Keratinocyte (primary cell): ENCODE measurements at regions not wholly inside any gene's neighbourhood (a gene's known extent, or its start where the extent isn't known, plus 50 kb on each side); places are given as distances from the start of the nearest gene placed in this dataset.

Experiments
- DNase-seq: peaks from one replicate; pipeline ENCODE4 v3.0.0-alpha.2; 2011; ENCODE audit warnings: low read depth, missing footprints, low spot score
- FAIRE-seq: peaks from 2 replicates; lab custom pipeline; 2011; peaks lifted over from hg19 to GRCh38; lab: Jason Lieb, UNC
- H2AFZ ChIP-seq: 2 replicates; pipeline ENCODE4 v1.6.0; 2012; ENCODE audit warnings: low read length, control low read depth, inconsistent platforms; ENCODE audit not compliant: control insufficient read depth
- H3K27ac ChIP-seq: 2 replicates; pipeline ENCODE4 v1.5.1; 2011; ENCODE audit warnings: low read length; ENCODE audit not compliant: control insufficient read depth, insufficient read depth
- H3K27me3 ChIP-seq: 3 replicates; pipeline ENCODE4 v1.6.0; 2011; ENCODE audit warnings: low read length; ENCODE audit not compliant: control insufficient read depth, insufficient read depth; ENCODE audit errors: extremely low read depth
- H3K36me3 ChIP-seq, 2 experiments: 2 replicates in 1 of 2; 3 replicates in 1 of 2; pipeline ENCODE4 v1.5.1; 2011; ENCODE audit warnings: low read length in 2 of 2, mild to moderate bottlenecking in 1 of 2; ENCODE audit not compliant: control insufficient read depth in 2 of 2, insufficient read depth in 2 of 2; ENCODE audit errors: extremely low read depth in 1 of 2
- H3K4me1 ChIP-seq: 3 replicates; pipeline ENCODE4 v1.5.1; 2011; ENCODE audit warnings: low read length; ENCODE audit not compliant: control insufficient read depth, insufficient read depth; ENCODE audit errors: extremely low read depth
- H3K4me2 ChIP-seq: 3 replicates; pipeline ENCODE4 v1.6.0; 2011; ENCODE audit warnings: low read depth, low read length; ENCODE audit not compliant: control insufficient read depth, insufficient read depth; ENCODE audit errors: extremely low read depth
- H3K4me3 ChIP-seq, 3 experiments: fragments of 200-600 bp in 1 of 3; sonication (generic) in 1 of 3; 2 replicates in 2 of 3; 3 replicates in 1 of 3; pipeline ENCODE4 v1.5.1; 2011 to 2016; ENCODE audit warnings: low read length in 3 of 3, mild to moderate bottlenecking in 3 of 3, control low read depth in 2 of 3, inconsistent platforms in 1 of 3, low read depth in 1 of 3, mixed read lengths in 1 of 3, mixed run types in 1 of 3, moderate library complexity in 1 of 3; ENCODE audit not compliant: control insufficient read depth in 2 of 3, insufficient read depth in 2 of 3; ENCODE audit errors: extremely low read depth in 1 of 3
- H3K79me2 ChIP-seq: 2 replicates; pipeline ENCODE4 v1.6.0; 2012; ENCODE audit warnings: low read length; ENCODE audit not compliant: control insufficient read depth, insufficient read depth
- H3K9ac ChIP-seq: 3 replicates; pipeline ENCODE4 v1.6.0; 2011; ENCODE audit warnings: low read length; ENCODE audit not compliant: control insufficient read depth, insufficient read depth; ENCODE audit errors: extremely low read depth
- H3K9me1 ChIP-seq: 3 replicates; pipeline ENCODE4 v1.6.0; 2011; ENCODE audit warnings: low read length; ENCODE audit not compliant: control insufficient read depth, insufficient read depth; ENCODE audit errors: extremely low read depth
- H3K9me3 ChIP-seq: 2 replicates; pipeline ENCODE4 v1.5.1; 2012; ENCODE audit warnings: low read depth, low read length; ENCODE audit not compliant: control insufficient read depth
- H4K20me1 ChIP-seq: 3 replicates; pipeline ENCODE4 v1.6.0; 2011; ENCODE audit warnings: low read length; ENCODE audit not compliant: control insufficient read depth, insufficient read depth; ENCODE audit errors: extremely low read depth
- CTCF ChIP-seq, 3 experiments: IDR thresholded peaks in 1 of 3; conservative IDR thresholded peaks in 1 of 3; optimal IDR thresholded peaks in 1 of 3; 2 replicates in 2 of 3; 3 replicates in 1 of 3; pipeline versions ENCODE3 to v1.5.1; 2011; ENCODE audit warnings: low read length in 3 of 3, mild to moderate bottlenecking in 3 of 3, moderate library complexity in 2 of 3, control low read depth in 1 of 3, inconsistent platforms in 1 of 3; ENCODE audit not compliant: insufficient read depth in 2 of 3; ENCODE audit errors: extremely low read depth in 1 of 3
- EZH2 ChIP-seq: IDR thresholded peaks from one replicate; pipeline ENCODE4 v1.6.1; 2012; ENCODE audit warnings: inconsistent platforms, mild to moderate bottlenecking, low read length, moderate library complexity
- dilution Hi-C: fragments of 300-500 bp; cut with MboI; formaldehyde crosslinking; loops from one replicate; pipeline ENCODE4 v1.7.0; 2020; ENCODE audit warnings: low sequenced_read_pairs; ENCODE audit not compliant: extremely low pct_ligation_motif_present

- H3K27ac ChIP-seq, result no peak overlapping the region
- no peak overlapping the region for H3K4me2 ChIP-seq
- H3K4me3 ChIP-seq, result no peak overlapping the region
- no peaks in the 10 kb centered on the region for H3K9me3 ChIP-seq
- TF ChIP-seq EZH2, result no peak
- TF ChIP-seq CTCF (optimal IDR thresholded peaks at IDR 0.05 in 1 of 3, IDR thresholded peaks at IDR 0.05 in 1 of 3, conservative IDR thresholded peaks at IDR 0.05 in 1 of 3; ENCODE audit: extremely low read depth in 1 of 3, insufficient read depth in 2 of 3, low read length in 3 of 3), result no peak
- dilution Hi-C loops, result no loop called here
- no peak overlapping the region for H3K9ac ChIP-seq
- peaks cover 10% of the 10 kb centered on the region for H3K4me1 ChIP-seq
- H3K27me3 ChIP-seq, result no peaks in the 10 kb centered on the region
- no peaks in the 10 kb centered on the region for H3K9me1 ChIP-seq
- H2AFZ ChIP-seq, result no peak overlapping the region
- DNase-seq, result no peak
- no peaks in the 10 kb centered on the region for H3K79me2 ChIP-seq
- no peak for FAIRE-seq
- H4K20me1 ChIP-seq, result no peaks in the 10 kb centered on the region
- no peaks in the 10 kb centered on the region for H3K36me3 ChIP-seq
Observed at GRCh38 chr3:182323126-182323700, 470.1 kb upstream of the ATP11B start.

GRCh38 chr3:182323898-182324297 is 469.4 kb upstream of the ATP11B start:
- Histone ChIP-seq H3K27me3 (no peaks in the 10 kb centered on the region), H3K4me2 (no peak overlapping the region), H3K79me2 (no peaks in the 10 kb centered on the region), H3K9ac (no peak overlapping the region), H4K20me1 (no peaks in the 10 kb centered on the region), H3K9me1 (no peaks in the 10 kb centered on the region), H3K36me3 (no peaks in the 10 kb centered on the region), H3K4me3 (no peak overlapping the region), H3K9me3 (no peaks in the 10 kb centered on the region), H3K4me1 (peaks cover 10% of the 10 kb centered on the region), H2AFZ (no peak overlapping the region), H3K27ac (no peak overlapping the region)
- peak; percentile 32 for FAIRE-seq
- DNase-seq, result peak; percentile 1
- dilution Hi-C loops, result no loop called here
- TF ChIP-seq EZH2 (no peak), CTCF (optimal IDR thresholded peaks at IDR 0.05 in 1 of 3, IDR thresholded peaks at IDR 0.05 in 1 of 3, conservative IDR thresholded peaks at IDR 0.05 in 1 of 3; ENCODE audit: extremely low read depth in 1 of 3, insufficient read depth in 2 of 3, low read length in 3 of 3) (no peak)
